NT2/D1 (cell line): ENCODE measurements at regions not wholly inside any gene's neighbourhood (a gene's known extent, or its start where the extent isn't known, plus 50 kb on each side); places are given as distances from the start of the nearest gene placed in this dataset.

Source experiments
- SUZ12 ChIP-seq: IDR thresholded peaks from 2 replicates; pipeline ENCODE4 v1.6.1; 2011; ENCODE audit not compliant: insufficient read length, insufficient read depth; ENCODE audit errors: extremely low read depth
- ZNF274 ChIP-seq: IDR thresholded peaks from 2 replicates; pipeline ENCODE4 v1.6.1; 2011; ENCODE audit warnings: mild to moderate bottlenecking, low read depth, low read length

DNA sequence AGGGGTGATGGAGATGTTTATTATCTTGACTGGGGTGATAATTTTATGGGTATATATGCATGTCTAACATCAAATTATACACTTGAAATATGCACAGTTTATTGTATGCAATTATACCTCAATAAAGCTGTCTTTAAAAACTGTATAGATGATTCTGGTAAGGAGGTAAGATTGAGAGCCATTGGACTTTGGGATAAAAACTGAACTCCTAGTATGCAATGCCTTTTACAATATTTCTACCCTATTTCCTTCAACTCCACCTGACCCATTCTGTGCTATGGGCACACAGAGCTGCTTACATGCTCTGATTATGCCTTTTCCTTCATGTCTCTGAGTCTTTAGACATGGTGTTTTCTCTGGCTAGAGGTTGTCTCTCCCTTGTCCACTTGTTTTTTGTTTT lies 63.9 kb upstream of the UGP2 start:
- TF ChIP-seq ZNF274 (no peak), SUZ12 (no peak)
